SK-N-SH (cell line): ENCODE measurements at regions not wholly inside any gene's neighbourhood (a gene's known extent, or its start where the extent isn't known, plus 50 kb on each side); places are given as distances from the start of the nearest gene placed in this dataset.

ENCODE experiments used
- CTCF ChIA-PET: fragments of 300-600, 350-600 bp; formaldehyde crosslinking; extraction: SDS; loops from one replicate; lab custom pipeline; 2021; lab: Yijun Ruan, JAX
- POLR2A ChIA-PET: fragments of 350-600 bp; sonication (Branson Sonifier 250); formaldehyde crosslinking; extraction: SDS; loops from one replicate; lab custom pipeline; 2020; ENCODE audit warnings: antibody characterized with exemption, inconsistent platforms; lab: Yijun Ruan, JAX
- DNase-seq: peaks from one replicate; pipeline ENCODE4 v3.0.0; 2012
- H2AFZ ChIP-seq: fragments of 200-600 bp; sonication (generic); 2 replicates; pipeline ENCODE4 v1.8.1; 2016; ENCODE audit warnings: antibody characterized with exemption, mild to moderate bottlenecking, low read depth
- H3F3A ChIP-seq: fragments of 200-600 bp; sonication (generic); replicated peaks from 2 replicates; pipeline ENCODE3; 2016; ENCODE audit warnings: antibody characterized with exemption, mild to moderate bottlenecking; ENCODE audit not compliant: insufficient read depth
- H3K27ac ChIP-seq, 2 experiments: fragments of 200-500 bp in 1 of 2; fragments of 200-600 bp in 1 of 2; sonication (Bioruptor generic) in 1 of 2; sonication (generic), shearing (Covaris generic) in 1 of 2; 2 replicates each; pipeline versions ENCODE4 v1.5.1 to v1.6.1; 2014 to 2016; ENCODE audit warnings: low read depth in 2 of 2, inconsistent platforms in 1 of 2, low read length in 1 of 2, mild to moderate bottlenecking in 1 of 2, mixed read lengths in 1 of 2
- H3K27me3 ChIP-seq: fragments of 200-600 bp; sonication (generic), shearing (Covaris generic); 2 replicates; pipeline ENCODE4 v1.6.1; 2016; ENCODE audit warnings: mixed run types; ENCODE audit not compliant: insufficient read depth
- H3K36me3 ChIP-seq, 2 experiments: fragments of 200-500 bp in 1 of 2; fragments of 200-600 bp in 1 of 2; sonication (Bioruptor generic) in 1 of 2; sonication (generic) in 1 of 2; replicated peaks in 1 of 2; 2 replicates each; pipeline versions ENCODE3 to v1.5.1; 2014 to 2016; ENCODE audit warnings: low read length in 1 of 2, mild to moderate bottlenecking in 1 of 2; ENCODE audit not compliant: insufficient read depth in 2 of 2, control insufficient read depth in 1 of 2
- H3K4me1 ChIP-seq, 2 experiments: fragments of 200-500 bp in 1 of 2; fragments of 200-600 bp in 1 of 2; sonication (Bioruptor generic) in 1 of 2; sonication (generic), shearing (Covaris generic) in 1 of 2; 2 replicates each; pipeline versions ENCODE4 v1.5.1 to v1.6.1; 2014 to 2016; ENCODE audit warnings: low read depth in 1 of 2, low read length in 1 of 2, mixed run types in 1 of 2; ENCODE audit not compliant: insufficient read depth in 2 of 2, control insufficient read depth in 1 of 2
- H3K4me2 ChIP-seq: fragments of 200-600 bp; sonication (generic), shearing (Covaris generic); 2 replicates; pipeline ENCODE4 v1.6.1; 2017; ENCODE audit warnings: mixed run types
- H3K4me3 ChIP-seq, 2 experiments: fragments of 200-500 bp in 1 of 2; fragments of 200-600 bp in 1 of 2; sonication (Bioruptor generic) in 1 of 2; sonication (generic), shearing (Covaris generic) in 1 of 2; 2 replicates each; pipeline versions ENCODE4 v1.5.1 to v1.8.1; 2014 to 2016; ENCODE audit warnings: low read depth in 2 of 2, inconsistent platforms in 1 of 2, low read length in 1 of 2, mild to moderate bottlenecking in 1 of 2, mixed read lengths in 1 of 2, moderate library complexity in 1 of 2
- H3K79me2 ChIP-seq: fragments of 200-600 bp; sonication (generic); 2 replicates; pipeline ENCODE4 v1.8.1; 2017; ENCODE audit warnings: mild to moderate bottlenecking; ENCODE audit not compliant: insufficient read depth
- H3K9ac ChIP-seq: fragments of 200-600 bp; sonication (generic); 2 replicates; pipeline ENCODE4 v1.6.1; 2017; ENCODE audit warnings: mixed run types
- H3K9me2 ChIP-seq: fragments of 200-600 bp; sonication (generic); 2 replicates; pipeline ENCODE4 v1.6.1; 2017; ENCODE audit warnings: mixed run types
- H3K9me3 ChIP-seq: fragments of 200-600 bp; sonication (generic); 2 replicates; pipeline ENCODE4 v1.6.1; 2017; ENCODE audit warnings: mixed run types, mild to moderate bottlenecking, moderate library complexity
- H4K20me1 ChIP-seq: fragments of 200-600 bp; sonication (generic); 2 replicates; pipeline ENCODE4 v1.6.1; 2017; ENCODE audit warnings: mild to moderate bottlenecking, mixed run types; ENCODE audit not compliant: insufficient read depth
- CHD2 ChIP-seq: fragments of 150-350 bp; IDR thresholded peaks from 2 replicates; pipeline ENCODE4 v1.6.1; 2018; ENCODE audit warnings: low read length; ENCODE audit not compliant: partially characterized antibody
- CTCF ChIP-seq: fragments of 200-600 bp; sonication (generic); IDR thresholded peaks from 2 replicates; pipeline ENCODE4 v1.6.1; 2017; ENCODE audit warnings: antibody characterized with exemption, mild to moderate bottlenecking, moderate library complexity
- ELF1 ChIP-seq: IDR thresholded peaks from 2 replicates; pipeline ENCODE4 v1.4.0; 2012
- EP300 ChIP-seq, 2 experiments: IDR thresholded peaks; 2 replicates each; pipeline versions ENCODE4 v1.4.0 to v1.6.1; 2012; ENCODE audit warnings: borderline replicate concordance in 1 of 2, low read depth in 1 of 2, low read length in 1 of 2
- GATA2 ChIP-seq: sonication (generic); formaldehyde crosslinking; IDR thresholded peaks from 2 replicates; pipeline ENCODE4 v1.5.0; 2020; ENCODE audit warnings: mild to moderate bottlenecking, missing genetic modification reagents
- JUND ChIP-seq: IDR thresholded peaks from 2 replicates; pipeline ENCODE4 v1.4.0; 2012
- MEF2A ChIP-seq: IDR thresholded peaks from 2 replicates; pipeline ENCODE4 v1.4.0; 2012; ENCODE audit warnings: low read depth, borderline replicate concordance
- MXI1 ChIP-seq: IDR thresholded peaks from 2 replicates; pipeline ENCODE4 v1.6.1; 2012; ENCODE audit warnings: mild to moderate bottlenecking, low read depth, low read length, improper control_type of control experiment
- POLR2AphosphoS5 ChIP-seq: IDR thresholded peaks from 2 replicates; pipeline ENCODE4 v1.6.1; 2012; ENCODE audit warnings: low read depth, low read length
- RAD21 ChIP-seq: IDR thresholded peaks from 2 replicates; pipeline ENCODE4 v1.6.1; 2012; ENCODE audit warnings: mild to moderate bottlenecking, low read length
- RCOR1 ChIP-seq: fragments of 150-350 bp; IDR thresholded peaks from 2 replicates; pipeline ENCODE4 v1.6.1; 2017; ENCODE audit warnings: antibody characterized with exemption, low read length
- RFX5 ChIP-seq: IDR thresholded peaks from 2 replicates; pipeline ENCODE4 v1.6.1; 2012; ENCODE audit warnings: mild to moderate bottlenecking, improper control_type of control experiment, low read length
- RXRA ChIP-seq: IDR thresholded peaks from 2 replicates; pipeline ENCODE4 v1.4.0; 2012; ENCODE audit warnings: low read depth, mild to moderate bottlenecking, borderline replicate concordance
- SIN3A ChIP-seq: IDR thresholded peaks from 2 replicates; pipeline ENCODE4 v1.6.1; 2012; ENCODE audit warnings: low read depth, mild to moderate bottlenecking, low read length, moderate library complexity, borderline replicate concordance
- TEAD4 ChIP-seq: IDR thresholded peaks from 2 replicates; pipeline ENCODE4 v1.4.0; 2012; ENCODE audit warnings: mild to moderate bottlenecking, borderline replicate concordance; ENCODE audit not compliant: insufficient read depth
- USF2 ChIP-seq: fragments of 150-350 bp; IDR thresholded peaks from 2 replicates; pipeline ENCODE4 v1.6.1; 2017; ENCODE audit warnings: antibody characterized with exemption, low read length, low read depth, borderline replicate concordance
- YY1 ChIP-seq: IDR thresholded peaks from 2 replicates; pipeline ENCODE4 v1.4.0; 2012; ENCODE audit warnings: low read depth, mild to moderate bottlenecking
- WGBS: methylation state at CpG from one replicate; pipeline ENCODE4 v1.1.6; 2017; ENCODE audit warnings: low lambda C conversion rate; 5-methylcytosine and 5-hydroxymethylcytosine counted together
- TF ChIP-seq, protein P1 (sequence below): fragments of 150-350 bp; IDR thresholded peaks from 2 replicates; pipeline ENCODE4 v1.6.1; 2016; ENCODE audit warnings: mild to moderate bottlenecking, low read depth, low read length

DNA sequence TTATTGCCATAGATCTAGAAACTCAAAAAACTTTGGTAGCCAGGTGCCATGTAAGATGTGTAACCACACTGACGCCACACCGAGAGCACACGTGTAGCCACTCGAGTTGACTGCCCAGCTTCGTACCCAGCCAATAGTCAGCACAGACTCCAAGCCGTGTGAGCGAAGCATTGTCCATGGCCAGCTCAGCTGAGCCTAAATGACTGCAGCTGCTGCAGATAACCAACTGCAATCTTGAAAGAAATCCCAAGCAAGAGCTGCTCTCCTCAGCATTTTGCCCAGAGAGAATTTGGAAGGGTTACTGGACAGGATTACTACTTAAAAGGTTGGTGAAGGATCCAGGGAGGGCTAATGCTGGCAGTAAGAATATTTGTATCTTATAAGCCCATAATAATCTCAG lies 193.0 kb upstream of the THRB start:
- WGBS = 77% methylated on average over 7 of the region's 7 CpGs
- no peaks in the 10 kb centered on the region for H3K9me2 ChIP-seq
- H2AFZ ChIP-seq = no peak overlapping the region
- H3K36me3 ChIP-seq = no peaks in the 10 kb centered on the region
- H3K27ac ChIP-seq = no peak overlapping the region
- H3K4me3 ChIP-seq = no peak overlapping the region
- CTCF ChIA-PET = interaction anchor here (1.1 to 2.1 kb wide), 2 partner anchors 10 to 162 kb away, joined by 3 to 8 read pairs; no protein-coding TSS in a partner anchor
- H3K4me2 ChIP-seq = no peak overlapping the region
- H3K4me1 ChIP-seq = no peaks in the 10 kb centered on the region; a peak in 1 of 4 replicates
- DNase-seq = no peak
- H4K20me1 ChIP-seq = no peaks in the 10 kb centered on the region
- no peaks in the 10 kb centered on the region for H3K9me3 ChIP-seq
- TF ChIP-seq, protein P1, sequence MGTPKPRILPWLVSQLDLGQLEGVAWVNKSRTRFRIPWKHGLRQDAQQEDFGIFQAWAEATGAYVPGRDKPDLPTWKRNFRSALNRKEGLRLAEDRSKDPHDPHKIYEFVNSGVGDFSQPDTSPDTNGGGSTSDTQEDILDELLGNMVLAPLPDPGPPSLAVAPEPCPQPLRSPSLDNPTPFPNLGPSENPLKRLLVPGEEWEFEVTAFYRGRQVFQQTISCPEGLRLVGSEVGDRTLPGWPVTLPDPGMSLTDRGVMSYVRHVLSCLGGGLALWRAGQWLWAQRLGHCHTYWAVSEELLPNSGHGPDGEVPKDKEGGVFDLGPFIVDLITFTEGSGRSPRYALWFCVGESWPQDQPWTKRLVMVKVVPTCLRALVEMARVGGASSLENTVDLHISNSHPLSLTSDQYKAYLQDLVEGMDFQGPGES = no peak
- TF ChIP-seq JUND = no peak
- TF ChIP-seq YY1 = no peak
- TF ChIP-seq RXRA = no peak
- TF ChIP-seq ELF1 = no peak
- TF ChIP-seq MXI1 = no peak
- no peak for TF ChIP-seq MEF2A
- TF ChIP-seq RCOR1 = no peak
- TF ChIP-seq USF2 = no peak
- no peak for TF ChIP-seq RFX5
- TF ChIP-seq CTCF = no peak
- TF ChIP-seq RAD21 = no peak
- no peak for TF ChIP-seq EP300 (IDR thresholded peaks at IDR 0.05; ENCODE audit: borderline replicate concordance in 1 of 2, low read depth in 1 of 2, low read length in 1 of 2)
- no peak for TF ChIP-seq TEAD4
- no peak for TF ChIP-seq SIN3A
- no peak for TF ChIP-seq POLR2AphosphoS5
- no peak for TF ChIP-seq CHD2
- TF ChIP-seq GATA2 = no peak
- POLR2A ChIA-PET = no interaction called here
- no peak overlapping the region for H3K9ac ChIP-seq
- no peaks in the 10 kb centered on the region; the same call in 1 of the 2 replicates for H3K27me3 ChIP-seq
- no peaks in the 10 kb centered on the region for H3F3A ChIP-seq
- no peaks in the 10 kb centered on the region for H3K79me2 ChIP-seq
